ENCODE measurements at regions not wholly inside any gene's neighbourhood (a gene's known extent, or its start where the extent isn't known, plus 50 kb on each side); places are given as distances from the start of the nearest gene placed in this dataset.

DNA sequence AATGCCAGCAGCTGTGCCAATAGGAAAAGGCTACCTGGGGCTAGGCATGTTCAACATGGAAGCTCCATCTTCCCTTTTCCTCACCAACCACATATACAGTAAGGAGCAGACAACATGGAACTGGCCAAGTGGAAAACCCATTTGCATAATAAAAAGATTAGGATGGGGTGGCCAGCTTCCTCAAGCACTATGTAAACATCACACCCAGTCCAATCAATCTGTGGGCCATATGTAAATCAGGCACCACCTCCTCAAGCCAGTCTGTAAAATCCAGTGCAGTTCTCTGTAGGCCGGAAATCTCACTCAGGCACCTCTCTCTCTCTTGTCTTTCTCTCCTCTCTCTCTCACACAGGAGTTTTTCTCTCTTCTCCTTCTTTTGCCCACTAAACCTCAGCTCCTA lies 360.2 kb upstream of the GRIA1 start:
- peaks cover 3% of the 10 kb centered on the region for H3K4me1 ChIP-seq (ENCODE audit: control insufficient read depth, extremely low read depth, insufficient read depth, low read length)
- H3K79me2 ChIP-seq (ENCODE audit: control insufficient read depth, insufficient read depth, low read length) = no peaks in the 10 kb centered on the region
- H4K20me1 ChIP-seq (ENCODE audit: control insufficient read depth, extremely low read depth, insufficient read depth, low read length) = no peaks in the 10 kb centered on the region
- H3K4me3 ChIP-seq (ENCODE audit: control insufficient read depth in 2 of 3, extremely low read depth in 1 of 3, insufficient read depth in 2 of 3, low read depth in 1 of 3, low read length in 3 of 3) = no peak overlapping the region
- no peak overlapping the region for H2AFZ ChIP-seq (ENCODE audit: control insufficient read depth, low read length)
- no peak overlapping the region for H3K27ac ChIP-seq (ENCODE audit: control insufficient read depth, insufficient read depth, low read length)
- H3K9me1 ChIP-seq (ENCODE audit: control insufficient read depth, extremely low read depth, insufficient read depth, low read length) = no peaks in the 10 kb centered on the region
- dilution Hi-C loops (cut with MboI; ENCODE audit: extremely low pct_ligation_motif_present, low sequenced_read_pairs) = no loop called here
- DNase-seq (ENCODE audit: low read depth, low spot score) (no peak), FAIRE-seq (no peak)
- H3K9me3 ChIP-seq (ENCODE audit: control insufficient read depth, low read depth, low read length) = no peaks in the 10 kb centered on the region
- no peaks in the 10 kb centered on the region for H3K36me3 ChIP-seq (ENCODE audit: control insufficient read depth in 2 of 2, extremely low read depth in 1 of 2, insufficient read depth in 2 of 2, low read length in 2 of 2)
- no peak overlapping the region for H3K4me2 ChIP-seq (ENCODE audit: control insufficient read depth, extremely low read depth, insufficient read depth, low read depth, low read length)
- no peak for TF ChIP-seq EZH2 (IDR thresholded peaks at IDR 0.05; ENCODE audit: low read length)
- TF ChIP-seq, protein P1, sequence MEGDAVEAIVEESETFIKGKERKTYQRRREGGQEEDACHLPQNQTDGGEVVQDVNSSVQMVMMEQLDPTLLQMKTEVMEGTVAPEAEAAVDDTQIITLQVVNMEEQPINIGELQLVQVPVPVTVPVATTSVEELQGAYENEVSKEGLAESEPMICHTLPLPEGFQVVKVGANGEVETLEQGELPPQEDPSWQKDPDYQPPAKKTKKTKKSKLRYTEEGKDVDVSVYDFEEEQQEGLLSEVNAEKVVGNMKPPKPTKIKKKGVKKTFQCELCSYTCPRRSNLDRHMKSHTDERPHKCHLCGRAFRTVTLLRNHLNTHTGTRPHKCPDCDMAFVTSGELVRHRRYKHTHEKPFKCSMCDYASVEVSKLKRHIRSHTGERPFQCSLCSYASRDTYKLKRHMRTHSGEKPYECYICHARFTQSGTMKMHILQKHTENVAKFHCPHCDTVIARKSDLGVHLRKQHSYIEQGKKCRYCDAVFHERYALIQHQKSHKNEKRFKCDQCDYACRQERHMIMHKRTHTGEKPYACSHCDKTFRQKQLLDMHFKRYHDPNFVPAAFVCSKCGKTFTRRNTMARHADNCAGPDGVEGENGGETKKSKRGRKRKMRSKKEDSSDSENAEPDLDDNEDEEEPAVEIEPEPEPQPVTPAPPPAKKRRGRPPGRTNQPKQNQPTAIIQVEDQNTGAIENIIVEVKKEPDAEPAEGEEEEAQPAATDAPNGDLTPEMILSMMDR (optimal IDR thresholded peaks at IDR 0.05 in 1 of 3, IDR thresholded peaks at IDR 0.05 in 1 of 3, conservative IDR thresholded peaks at IDR 0.05 in 1 of 3; ENCODE audit: extremely low read depth in 1 of 3, insufficient read depth in 2 of 3, low read length in 3 of 3) = no peak
- H3K27me3 ChIP-seq (ENCODE audit: control insufficient read depth, extremely low read depth, insufficient read depth, low read length) = no peaks in the 10 kb centered on the region
- no peak overlapping the region for H3K9ac ChIP-seq (ENCODE audit: control insufficient read depth, extremely low read depth, insufficient read depth, low read length)

DNA sequence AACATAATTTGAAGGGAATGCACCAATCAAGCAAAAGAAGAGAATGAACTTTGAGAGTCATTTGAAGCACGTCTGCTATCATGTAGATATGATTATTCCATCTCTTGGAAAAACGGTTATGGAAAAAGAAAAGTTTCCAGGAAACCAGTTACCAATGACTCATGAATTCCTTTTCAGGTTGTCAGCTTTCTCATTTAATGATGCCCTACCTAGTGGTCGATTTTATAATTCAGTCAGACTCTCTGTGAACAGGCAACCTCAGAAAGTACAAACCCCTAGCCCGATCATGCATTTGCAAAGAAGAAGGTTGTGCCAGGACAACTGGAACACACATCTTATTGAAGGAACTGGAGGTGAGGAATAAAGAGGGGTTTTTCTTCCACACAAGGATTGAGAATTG lies 355.1 kb upstream of the GRIA1 start:
- no peaks in the 10 kb centered on the region for H3K79me2 ChIP-seq (ENCODE audit: control insufficient read depth, insufficient read depth, low read length)
- FAIRE-seq (peak; percentile 94), DNase-seq (ENCODE audit: low read depth, low spot score) (no peak)
- H3K27me3 ChIP-seq (ENCODE audit: control insufficient read depth, extremely low read depth, insufficient read depth, low read length) = no peaks in the 10 kb centered on the region
- peaks cover 9% of the 10 kb centered on the region for H3K4me1 ChIP-seq (ENCODE audit: control insufficient read depth, extremely low read depth, insufficient read depth, low read length)
- H3K36me3 ChIP-seq (ENCODE audit: control insufficient read depth in 2 of 2, extremely low read depth in 1 of 2, insufficient read depth in 2 of 2, low read length in 2 of 2) = no peaks in the 10 kb centered on the region
- H3K9me3 ChIP-seq (ENCODE audit: control insufficient read depth, low read depth, low read length) = no peaks in the 10 kb centered on the region
- no peak overlapping the region for H3K27ac ChIP-seq (ENCODE audit: control insufficient read depth, insufficient read depth, low read length)
- dilution Hi-C loops (cut with MboI; ENCODE audit: extremely low pct_ligation_motif_present, low sequenced_read_pairs) = no loop called here
- H4K20me1 ChIP-seq (ENCODE audit: control insufficient read depth, extremely low read depth, insufficient read depth, low read length) = no peaks in the 10 kb centered on the region
- H3K4me3 ChIP-seq (ENCODE audit: control insufficient read depth in 2 of 3, extremely low read depth in 1 of 3, insufficient read depth in 2 of 3, low read depth in 1 of 3, low read length in 3 of 3) = no peak overlapping the region
- no peaks in the 10 kb centered on the region for H3K9me1 ChIP-seq (ENCODE audit: control insufficient read depth, extremely low read depth, insufficient read depth, low read length)
- peak overlapping the region; percentile 35 for H3K4me2 ChIP-seq (ENCODE audit: control insufficient read depth, extremely low read depth, insufficient read depth, low read depth, low read length)
- TF ChIP-seq EZH2 (IDR thresholded peaks at IDR 0.05; ENCODE audit: low read length) = no peak
- TF ChIP-seq, protein P1 (optimal IDR thresholded peaks at IDR 0.05 in 1 of 3, IDR thresholded peaks at IDR 0.05 in 1 of 3, conservative IDR thresholded peaks at IDR 0.05 in 1 of 3; ENCODE audit: extremely low read depth in 1 of 3, insufficient read depth in 2 of 3, low read length in 3 of 3) = peak in 2 of 3 experiments; percentile 15 to 20
- peak overlapping the region; percentile 20 for H2AFZ ChIP-seq (ENCODE audit: control insufficient read depth, low read length)
- no peak overlapping the region for H3K9ac ChIP-seq (ENCODE audit: control insufficient read depth, extremely low read depth, insufficient read depth, low read length)
